Lung (tissue), 11 donors: ENCODE measurements at regions not wholly inside any gene's neighbourhood (a gene's known extent, or its start where the extent isn't known, plus 50 kb on each side); places are given as distances from the start of the nearest gene placed in this dataset.

Experiments used
- ATAC-seq: fragments of 200-7000 bp; cut with Tn5 transposase; one replicate; pipeline ENCODE4 v1.9.1; 2020; ENCODE audit warnings: moderate number of reproducible peaks; ENCODE audit not compliant: insufficient read depth, low FRiP score
- DNase-seq, 3 donors: peaks; one replicate each; pipeline ENCODE4 v3.0.0-alpha.2; 2013 to 2017
- H3K27ac ChIP-seq, 2 donors: one replicate each; pipeline ENCODE4 v1.5.1; 2013; ENCODE audit warnings: mild to moderate bottlenecking in 2 of 2, moderate library complexity in 2 of 2, control low read depth in 1 of 2, inconsistent platforms in 1 of 2, low read depth in 1 of 2, low read length in 1 of 2
- H3K27me3 ChIP-seq, 3 donors: one replicate each; pipeline ENCODE4 v1.5.1; 2013; ENCODE audit warnings: low read length in 2 of 3; ENCODE audit not compliant: control insufficient read depth in 3 of 3, insufficient read depth in 3 of 3
- H3K36me3 ChIP-seq, 4 donors: one replicate each; pipeline ENCODE4 v1.5.1; 2013; ENCODE audit warnings: low read length in 4 of 4, mild to moderate bottlenecking in 1 of 4, moderate library complexity in 1 of 4; ENCODE audit not compliant: control insufficient read depth in 4 of 4, insufficient read depth in 4 of 4
- H3K4me1 ChIP-seq, 5 donors: one replicate each; pipeline ENCODE4 v1.5.1; 2013; ENCODE audit warnings: low read length in 5 of 5, mild to moderate bottlenecking in 2 of 5, moderate library complexity in 1 of 5; ENCODE audit not compliant: control insufficient read depth in 5 of 5, insufficient read depth in 5 of 5
- H3K4me3 ChIP-seq: one replicate; pipeline ENCODE4 v1.5.1; 2013; ENCODE audit warnings: mild to moderate bottlenecking, control low read depth, moderate library complexity
- H3K9ac ChIP-seq, 2 donors: one replicate each; pipeline ENCODE4 v1.5.1; 2013; ENCODE audit warnings: low read length in 2 of 2, control low read depth in 1 of 2; ENCODE audit not compliant: insufficient read depth in 1 of 2
- H3K9me3 ChIP-seq, 4 donors: one replicate each; pipeline ENCODE4 v1.5.1; 2013; ENCODE audit warnings: low read length in 3 of 4, mild to moderate bottlenecking in 1 of 4, moderate library complexity in 1 of 4; ENCODE audit not compliant: control insufficient read depth in 4 of 4, insufficient read depth in 3 of 4
- CTCF ChIP-seq: IDR thresholded peaks from 2 replicates; pipeline ENCODE4 v1.5.1; 2012; ENCODE audit warnings: mild to moderate bottlenecking; ENCODE audit errors: control extremely low read depth, extremely low read depth
- WGBS, 2 donors: extraction: QIAGEN DNeasy Blood & Tissue Kit; methylation state at CpG; one replicate each; pipeline ENCODE4 v1.1.7; 2013; 5-methylcytosine and 5-hydroxymethylcytosine counted together
- donor health status: control.
- donor health status: control.
- donor health status: Bipolar disorder and iron deficiency.
- donor health status: healthy.
- donor health status: DM: yes; HTN: yes; CAD: no.

GRCh38 chr5:66363097-66363496 lies 219.0 kb downstream of the SREK1 start:
- ATAC-seq = no peak
- peak overlapping the region in 1 of 2 donors; percentile 49 for H3K27ac ChIP-seq
- H3K9me3 ChIP-seq = no peaks in the 10 kb centered on the region
- TF ChIP-seq CTCF = no peak
- no peaks in the 10 kb centered on the region for H3K27me3 ChIP-seq
- H3K4me3 ChIP-seq = no peak overlapping the region
- peak in 1 of 3 donors; percentile 16 for DNase-seq
- H3K4me1 ChIP-seq = peaks cover 0 to 9% (median 0%) of the 10 kb centered on the region in 5 donors
- WGBS, 2 donors = 26 to 38% methylated on average over 2 of the region's 2 CpGs
- H3K9ac ChIP-seq = no peak overlapping the region
- H3K36me3 ChIP-seq = no peaks in the 10 kb centered on the region

GRCh38 chr5:66364186-66364585 lies 220.1 kb downstream of the SREK1 start:
- no peak for ATAC-seq
- Histone ChIP-seq H3K4me1 (peaks cover 0 to 9% (median 2%) of the 10 kb centered on the region in 5 donors), H3K27me3 (no peaks in the 10 kb centered on the region), H3K36me3 (no peaks in the 10 kb centered on the region), H3K27ac (peak overlapping the region in 1 of 2 donors; percentile 67), H3K9me3 (no peaks in the 10 kb centered on the region), H3K4me3 (no peak overlapping the region), H3K9ac (no peak overlapping the region)
- 91 to 93% methylated on average over 2 of the region's 2 CpGs for WGBS, 2 donors
- no peak for DNase-seq
- TF ChIP-seq CTCF = no peak

GRCh38 chr5:66365981-66366380 lies 221.9 kb downstream of the SREK1 start:
- TF ChIP-seq CTCF = no peak
- Histone ChIP-seq H3K4me3 (no peak overlapping the region), H3K9ac (no peak overlapping the region), H3K9me3 (no peaks in the 10 kb centered on the region), H3K27ac (no peak overlapping the region), H3K27me3 (no peaks in the 10 kb centered on the region), H3K4me1 (peaks cover 0 to 11% (median 2%) of the 10 kb centered on the region in 5 donors), H3K36me3 (no peaks in the 10 kb centered on the region)
- ATAC-seq (no peak), DNase-seq (no peak)
- 73 to 74% methylated on average over 4 of the region's 4 CpGs for WGBS, 2 donors

GRCh38 chr5:66367814-66368541 lies 223.9 kb downstream of the SREK1 start:
- no peak for TF ChIP-seq CTCF
- 89 to 90% methylated on average over 6 of the region's 6 CpGs for WGBS, 2 donors
- DNase-seq = no peak
- no peaks in the 10 kb centered on the region for H3K9me3 ChIP-seq
- peak overlapping the region in 1 of 2 donors; percentile 70 for H3K27ac ChIP-seq
- H3K27me3 ChIP-seq = no peaks in the 10 kb centered on the region
- H3K36me3 ChIP-seq = no peaks in the 10 kb centered on the region
- no peak overlapping the region for H3K9ac ChIP-seq
- no peak for ATAC-seq
- peaks cover 0 to 12% (median 2%) of the 10 kb centered on the region in 5 donors for H3K4me1 ChIP-seq
- no peak overlapping the region for H3K4me3 ChIP-seq
